MM.1S (cell line): ENCODE measurements at regions not wholly inside any gene's neighbourhood (a gene's known extent, or its start where the extent isn't known, plus 50 kb on each side); places are given as distances from the start of the nearest gene placed in this dataset.

ENCODE experiments used
- CTCF ChIP-seq: fragments of 300-600 bp; sonication (generic); IDR thresholded peaks from 2 replicates; pipeline ENCODE4 v1.5.1; 2016; ENCODE audit warnings: antibody characterized with exemption, low read length, mixed read lengths
- EZH2 ChIP-seq: fragments of 300-600 bp; sonication (generic); optimal IDR thresholded peaks from 2 replicates; pipeline ENCODE3; 2017; ENCODE audit warnings: low read depth, mild to moderate bottlenecking, antibody characterized with exemption, low read length, mixed read lengths
- EZH2phosphoT487 ChIP-seq: fragments of 300-600 bp; sonication (generic); IDR thresholded peaks from 2 replicates; pipeline ENCODE4 v1.6.1; 2018; ENCODE audit warnings: antibody characterized with exemption, low read length

- TF ChIP-seq CTCF: no peak
- TF ChIP-seq EZH2: no peak
- TF ChIP-seq EZH2phosphoT487: no peak
Measured at GRCh38 chr2:16313235-16313975, 352.2 kb downstream of the CYRIA start.
